NCI-H446 treated with DMSO at 0.1 percent for 48 hours (cell line): ENCODE measurements at regions not wholly inside any gene's neighbourhood (a gene's known extent, or its start where the extent isn't known, plus 50 kb on each side); places are given as distances from the start of the nearest gene placed in this dataset.
"Not testable (repeated sequence)": the region's sequence is repeated elsewhere in the genome, so short reads cannot be mapped to it uniquely, and the experiment has no call there.

ENCODE experiments used
- DNase-seq: peaks from one replicate; lab custom pipeline; 2025; lab: John Stamatoyannopoulos, UW

- DNase-seq = no peak
Measured at GRCh38 chr4:124426279-124426678, 286.3 kb downstream of the ANKRD50 start.

GRCh38 chr4:124427095-124427767 is 285.3 kb downstream of the ANKRD50 start:
- DNase-seq = no peak

GRCh38 chr4:124428648-124429047 is 283.9 kb downstream of the ANKRD50 start:
- DNase-seq = no peak

- no peak for DNase-seq
Measured at GRCh38 chr4:124429746-124430250, 282.7 kb downstream of the ANKRD50 start.

GRCh38 chr4:124431653-124432192 is 280.8 kb downstream of the ANKRD50 start:
- no peak for DNase-seq

GRCh38 chr4:124432500-124432899 is 280.0 kb downstream of the ANKRD50 start:
- DNase-seq = no peak

GRCh38 chr4:124433044-124433443 is 279.5 kb downstream of the ANKRD50 start:
- DNase-seq = no peak

- no peak for DNase-seq
Measured at GRCh38 chr4:124433500-124433899, 279.0 kb downstream of the ANKRD50 start.

- no peak for DNase-seq
Measured at GRCh38 chr4:124435274-124435950, 277.1 kb downstream of the ANKRD50 start.

- no peak for DNase-seq
Measured at GRCh38 chr4:124437853-124438495, 274.6 kb downstream of the ANKRD50 start.

- DNase-seq = no peak
Measured at GRCh38 chr4:124445071-124445470, 267.5 kb downstream of the ANKRD50 start.

GRCh38 chr4:124449881-124450280 is 262.7 kb downstream of the ANKRD50 start:
- no peak for DNase-seq

GRCh38 chr4:124450851-124451250 is 261.7 kb downstream of the ANKRD50 start:
- no peak for DNase-seq

- no peak for DNase-seq
Measured at GRCh38 chr4:124454772-124455270, 257.7 kb downstream of the ANKRD50 start.

- no peak for DNase-seq
Measured at GRCh38 chr4:124455671-124456070, 256.9 kb downstream of the ANKRD50 start.

- DNase-seq = no peak
Measured at GRCh38 chr4:124459196-124459940, 253.2 kb downstream of the ANKRD50 start.

- DNase-seq = no peak
Measured at GRCh38 chr4:124459941-124460310, 252.6 kb downstream of the ANKRD50 start.

GRCh38 chr4:124461592-124461991 is 250.9 kb downstream of the ANKRD50 start:
- DNase-seq = not testable (repeated sequence)

- no peak for DNase-seq
Measured at GRCh38 chr4:124462954-124463828, 249.3 kb downstream of the ANKRD50 start.

- DNase-seq = no peak
Measured at GRCh38 chr4:124464836-124465235, 247.7 kb downstream of the ANKRD50 start.

GRCh38 chr4:124468360-124468759 is 244.2 kb downstream of the ANKRD50 start:
- no peak for DNase-seq
